OCI-M2 (cell line): ENCODE measurements at regions not wholly inside any gene's neighbourhood (a gene's known extent, or its start where the extent isn't known, plus 50 kb on each side); places are given as distances from the start of the nearest gene placed in this dataset.

Experiments
- DNase-seq: peaks from one replicate; lab custom pipeline; 2025; ENCODE audit not compliant: unreplicated experiment; lab: John Stamatoyannopoulos, UW

DNA sequence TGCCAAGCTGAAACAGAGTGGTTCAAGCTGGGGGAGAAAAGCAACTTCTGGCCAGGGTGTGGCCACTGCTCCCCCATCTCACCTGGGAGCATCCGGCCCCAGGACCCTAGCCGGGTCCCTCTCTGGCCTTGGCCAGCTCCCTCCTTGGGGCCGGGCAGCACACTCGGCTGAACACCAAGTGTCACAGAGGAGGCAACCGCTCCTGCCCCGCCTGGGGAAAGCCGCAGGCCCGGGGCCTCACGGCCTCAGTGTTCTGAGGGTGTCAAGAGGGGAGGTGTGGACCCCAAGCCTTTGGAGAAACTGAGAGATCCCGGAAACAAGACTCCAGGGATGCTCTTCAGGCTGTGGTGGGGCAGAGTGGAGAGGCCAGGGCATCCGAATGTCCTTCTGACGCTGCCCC lies 88.4 kb downstream of the ENGASE start:
- DNase-seq: no peak

DNA sequence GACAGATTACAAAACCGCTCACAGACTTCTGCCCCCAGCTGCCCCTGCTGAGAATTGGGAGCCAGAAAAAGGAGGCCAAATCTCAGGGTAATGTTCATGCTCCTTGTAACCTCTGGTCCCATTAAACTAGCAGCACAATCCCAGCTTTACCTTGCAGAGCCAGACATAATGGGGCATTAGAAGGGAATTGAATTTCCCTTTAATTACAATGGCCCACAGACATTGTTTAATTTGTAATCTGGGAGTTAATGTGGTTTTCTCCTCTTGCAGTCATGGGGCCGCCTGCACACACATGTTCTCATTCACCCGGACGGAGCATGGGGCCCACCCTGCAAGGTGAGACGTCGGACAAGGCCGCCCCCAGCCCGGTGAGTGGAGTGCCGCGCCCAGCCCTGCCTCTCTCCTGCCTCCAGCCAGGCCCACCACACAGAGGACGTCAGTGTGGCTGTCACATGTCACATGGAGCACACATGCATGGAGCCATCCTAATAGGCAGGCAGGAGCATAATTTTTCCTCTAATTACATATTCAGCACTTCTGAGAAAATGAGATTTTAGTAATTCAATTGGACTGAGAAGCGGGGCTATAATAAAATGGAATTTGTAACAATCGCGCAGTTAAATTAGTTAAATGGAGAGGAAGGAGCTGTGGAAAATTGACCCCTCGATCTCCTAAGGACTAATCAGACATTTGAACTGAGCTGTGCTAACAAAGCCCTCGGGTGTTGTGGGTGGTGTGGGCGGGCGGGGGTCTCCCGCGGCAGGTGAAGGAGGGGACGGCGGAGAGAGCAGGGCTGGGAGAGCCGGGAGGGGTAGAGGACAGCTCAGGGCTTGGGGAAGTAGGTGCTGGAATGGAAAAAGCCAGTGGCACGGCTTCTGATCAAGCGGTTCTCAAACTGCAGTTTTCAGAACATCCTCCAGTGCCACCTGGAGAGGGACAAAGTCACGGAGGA lies 87.7 kb downstream of the ENGASE start:
- no peak for DNase-seq

DNA sequence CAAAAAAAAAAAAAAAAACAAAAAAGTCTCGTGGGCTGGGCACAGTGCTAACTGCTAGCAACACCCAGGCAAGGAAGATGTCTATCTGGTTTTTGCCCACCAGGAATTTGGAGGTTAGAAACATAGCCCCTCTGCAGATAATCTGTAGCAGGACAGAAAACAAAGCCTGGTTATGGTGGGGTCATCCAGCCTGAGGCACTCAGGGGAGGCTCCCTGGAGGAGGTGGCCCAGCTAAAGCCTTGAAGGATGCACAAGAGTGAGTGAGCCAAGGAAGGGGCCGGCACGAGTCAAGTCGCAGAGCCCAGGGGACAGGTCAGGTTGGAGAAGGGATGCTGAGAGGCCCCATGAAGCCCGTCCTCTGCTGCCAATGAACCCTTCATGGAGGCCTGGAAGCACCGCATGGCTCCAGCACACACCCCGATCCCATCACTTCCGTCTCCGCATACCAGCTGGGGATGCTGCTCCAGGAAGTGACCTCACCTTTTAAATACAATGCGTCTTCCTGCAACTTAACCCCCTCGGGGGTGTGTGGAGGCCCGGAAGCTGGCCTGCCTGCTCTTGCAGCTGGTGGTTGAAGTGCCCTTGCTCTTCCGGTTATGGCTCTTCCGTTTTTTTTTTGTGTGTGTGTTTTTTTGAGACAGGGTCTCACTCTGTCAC lies 86.5 kb downstream of the ENGASE start:
- DNase-seq: no peak

DNA sequence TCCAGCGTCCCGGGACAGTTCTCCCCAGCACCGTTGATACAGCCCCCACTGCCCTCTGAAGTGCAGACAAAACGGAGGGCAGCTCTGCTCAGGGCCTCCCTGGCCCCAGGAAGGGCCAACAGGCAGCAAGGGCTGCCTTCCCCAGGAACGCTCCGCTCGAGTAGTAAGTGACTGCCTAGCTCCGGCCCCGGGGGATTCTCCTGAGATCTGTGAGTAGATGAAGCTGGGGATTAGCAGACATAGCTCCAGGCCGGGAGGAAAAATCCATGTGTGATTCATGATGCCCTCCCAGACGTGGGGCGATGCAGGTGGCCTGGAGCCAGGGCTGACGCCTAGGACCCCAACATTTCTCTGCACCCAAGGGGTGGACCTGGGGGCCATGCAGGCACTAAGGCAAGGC lies 85.3 kb downstream of the ENGASE start:
- DNase-seq: no peak

DNA sequence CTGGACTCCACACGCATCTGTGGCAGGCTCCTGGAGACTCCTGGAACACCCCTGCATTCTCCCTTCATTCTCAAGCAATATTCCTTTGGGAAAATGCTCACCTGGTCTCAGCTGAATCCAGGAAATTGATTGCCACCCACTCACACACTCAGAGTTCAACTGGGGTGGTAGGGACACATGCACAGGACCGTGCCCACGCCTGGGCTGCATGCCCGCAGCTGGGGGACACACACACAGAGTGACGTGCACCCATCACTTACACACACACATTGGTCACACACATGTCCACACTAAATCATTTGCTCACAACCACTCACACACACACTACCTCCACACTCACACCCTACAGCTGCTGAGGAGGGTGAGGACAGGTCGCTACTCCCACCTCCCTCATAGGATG lies 84.8 kb downstream of the ENGASE start:
- DNase-seq: no peak

DNA sequence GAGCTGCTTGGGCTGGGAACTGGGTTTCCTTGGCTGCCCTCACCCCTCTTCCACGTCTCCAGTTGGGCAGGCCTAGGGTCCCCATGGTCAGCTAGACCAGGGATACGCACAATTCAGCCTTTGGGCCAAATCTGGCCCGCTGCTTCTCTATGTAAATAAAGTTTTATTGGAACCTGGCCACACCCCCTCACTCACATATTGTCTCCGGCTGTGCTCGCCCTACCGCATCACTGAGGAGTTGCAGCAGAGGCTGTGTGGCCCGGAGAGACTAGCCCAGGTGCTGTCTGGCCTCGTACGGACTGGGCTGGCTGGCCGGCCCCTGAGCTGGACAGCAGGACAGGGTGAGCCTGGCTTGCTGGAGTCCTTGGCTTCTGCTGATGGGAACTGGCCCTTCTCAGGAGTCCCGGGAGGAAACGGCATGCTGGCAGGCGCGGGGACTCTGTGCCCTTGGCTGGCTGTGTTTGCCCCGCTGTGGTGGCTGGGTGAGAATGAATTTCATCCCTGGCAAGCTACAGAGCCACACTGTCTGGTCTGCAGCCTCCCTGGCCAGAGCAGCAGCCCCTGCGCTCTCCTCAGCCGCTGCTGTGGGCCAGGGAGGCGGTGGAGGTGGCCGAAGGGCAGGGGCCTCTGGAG lies 82.0 kb downstream of the ENGASE start:
- no peak for DNase-seq

DNA sequence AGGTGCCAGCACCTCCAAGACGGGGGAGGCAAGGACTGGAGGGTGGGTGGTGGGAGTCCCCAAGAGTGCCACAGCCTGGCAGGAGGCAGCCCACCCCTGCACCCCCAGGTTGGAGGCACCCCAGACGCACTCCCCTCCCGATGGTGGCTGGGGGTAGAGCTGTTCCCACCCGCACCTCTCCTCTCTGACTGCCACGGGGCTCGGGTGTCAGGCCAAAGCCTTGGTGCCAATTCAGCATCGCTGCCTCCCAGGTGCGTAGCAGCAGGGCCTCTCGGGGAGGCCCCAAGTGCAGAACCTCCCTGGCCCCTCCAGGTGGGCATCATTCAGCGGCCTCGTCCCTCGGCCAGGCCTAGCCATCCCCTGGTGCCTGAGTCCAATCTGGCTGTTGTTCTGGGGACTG lies 81.1 kb downstream of the ENGASE start:
- DNase-seq: no peak

DNA sequence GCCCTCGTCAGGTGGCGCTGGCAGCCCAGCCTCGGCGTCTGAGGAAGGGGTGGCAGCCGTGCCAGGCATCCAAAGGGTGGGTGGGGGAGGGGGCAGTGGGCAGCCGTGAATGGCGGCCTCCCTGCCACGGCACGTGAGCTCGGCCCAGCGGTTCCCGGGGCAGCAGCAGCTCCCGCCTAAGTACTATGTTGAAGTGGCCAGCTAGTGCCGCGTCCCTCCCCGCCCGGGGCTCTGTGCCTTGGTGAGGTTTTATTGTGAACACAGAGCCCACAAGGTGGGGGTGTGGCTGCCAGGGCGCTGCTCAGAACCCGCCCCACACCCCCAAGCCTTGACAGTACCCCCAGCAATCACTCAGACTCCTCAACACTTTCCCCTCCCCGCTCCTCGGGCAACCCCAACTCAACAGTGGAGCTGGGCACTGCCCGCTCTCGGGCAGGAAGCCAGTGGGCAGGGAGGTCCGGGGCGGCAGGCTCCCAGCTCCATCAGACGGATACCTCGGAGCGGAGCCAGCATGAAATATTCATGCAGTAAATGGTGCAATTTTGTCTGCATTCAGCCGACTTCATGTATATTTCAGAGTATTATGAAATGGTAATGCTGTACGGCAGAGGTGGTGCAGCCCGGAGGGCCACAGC lies 80.4 kb downstream of the ENGASE start:
- DNase-seq: no peak

DNA sequence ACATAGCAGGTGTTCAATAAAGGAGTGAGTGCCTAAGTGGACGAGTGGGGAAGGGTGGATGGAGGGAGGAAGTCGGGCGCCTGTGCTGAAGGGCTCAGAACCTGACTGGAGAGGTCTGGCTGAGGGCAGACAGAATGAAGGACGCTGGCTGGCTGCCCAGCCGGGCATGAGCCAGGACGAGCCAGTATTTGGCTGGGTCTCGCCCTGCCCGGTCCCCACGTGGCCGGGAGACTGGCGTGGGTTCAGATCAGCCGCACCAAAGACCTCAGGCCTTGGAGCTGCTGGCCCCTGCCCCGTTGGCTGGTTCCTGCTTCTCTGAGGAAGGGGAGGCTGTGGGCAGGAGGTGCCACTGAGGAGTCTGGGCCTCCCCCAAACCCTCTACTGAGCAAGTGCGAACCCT lies 79.8 kb downstream of the ENGASE start:
- no peak for DNase-seq

DNA sequence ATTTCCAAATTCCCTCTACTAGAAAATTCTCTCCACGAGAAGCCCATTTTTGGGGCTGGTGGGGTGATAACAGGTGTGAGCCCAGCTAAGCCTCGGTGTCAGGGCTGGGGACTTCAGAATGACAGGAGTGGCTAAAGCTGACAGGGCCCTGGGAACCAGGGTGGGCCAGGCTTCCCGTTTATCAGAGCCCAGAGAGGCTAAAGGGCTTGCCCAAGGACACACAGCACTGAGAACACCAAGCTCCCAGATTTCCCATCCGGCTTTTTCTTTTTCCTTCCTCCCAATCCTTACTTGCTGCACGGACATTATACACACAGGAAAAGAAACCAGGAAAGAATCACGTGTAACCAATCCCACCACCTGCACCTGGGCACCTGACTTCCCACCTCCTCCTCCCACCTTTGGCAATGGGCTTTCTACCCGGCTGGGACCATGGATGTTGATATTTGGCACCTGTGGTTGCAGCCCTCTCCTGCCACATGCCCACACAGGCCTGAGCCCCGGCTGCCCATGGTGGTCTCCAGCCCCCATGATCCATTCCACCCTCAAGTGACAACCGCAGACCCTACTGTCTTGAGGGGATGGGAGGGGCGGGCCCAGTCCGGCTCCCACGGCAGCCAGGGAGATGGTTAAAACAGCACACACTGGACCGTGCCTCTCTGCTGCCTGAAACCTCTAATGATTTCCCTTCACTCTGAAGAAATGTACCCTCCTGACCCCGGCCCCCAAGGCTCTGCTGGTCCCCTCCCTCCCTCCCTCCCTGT lies 78.9 kb downstream of the ENGASE start:
- no peak for DNase-seq

DNA sequence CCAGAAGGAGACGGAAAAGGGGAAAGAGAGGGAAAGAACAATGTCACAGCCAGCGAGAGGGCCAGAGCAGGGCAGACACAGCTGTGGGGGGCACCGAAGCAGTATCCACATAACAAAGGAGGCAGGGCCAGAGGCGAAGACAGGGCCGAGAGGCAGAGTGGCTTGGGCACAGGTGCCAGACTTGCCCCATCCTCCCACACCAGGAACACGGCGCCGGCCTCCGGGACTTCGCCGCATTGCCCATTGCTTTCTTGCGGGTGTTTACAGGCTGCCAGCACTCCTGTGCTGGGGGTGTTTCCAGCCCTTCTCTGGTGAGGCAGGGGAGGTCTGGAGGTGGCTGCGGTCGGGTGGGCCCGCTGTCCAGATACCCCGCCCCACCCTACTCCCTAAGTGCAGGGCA lies 78.0 kb downstream of the ENGASE start:
- no peak for DNase-seq

DNA sequence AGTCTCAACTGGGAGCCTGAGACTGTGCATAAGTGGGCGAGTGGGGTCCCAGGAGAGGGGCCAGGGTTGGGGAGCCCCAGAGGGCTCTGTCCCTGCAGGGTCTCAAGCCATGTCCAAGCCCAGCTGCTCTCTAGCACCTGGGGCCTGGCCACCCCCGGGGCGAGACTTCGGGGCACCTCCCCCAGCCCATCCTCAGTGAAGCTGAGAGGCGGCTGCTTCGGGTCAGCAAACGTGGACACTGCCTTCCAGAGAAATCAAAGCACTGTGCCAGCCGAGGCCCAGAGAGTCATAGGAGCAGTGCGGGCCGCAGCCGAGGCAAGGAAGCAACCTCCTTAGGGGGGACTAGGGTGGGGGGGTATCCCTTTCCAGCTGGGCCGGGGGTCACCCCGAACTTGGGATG lies 77.5 kb downstream of the ENGASE start:
- DNase-seq: no peak

DNA sequence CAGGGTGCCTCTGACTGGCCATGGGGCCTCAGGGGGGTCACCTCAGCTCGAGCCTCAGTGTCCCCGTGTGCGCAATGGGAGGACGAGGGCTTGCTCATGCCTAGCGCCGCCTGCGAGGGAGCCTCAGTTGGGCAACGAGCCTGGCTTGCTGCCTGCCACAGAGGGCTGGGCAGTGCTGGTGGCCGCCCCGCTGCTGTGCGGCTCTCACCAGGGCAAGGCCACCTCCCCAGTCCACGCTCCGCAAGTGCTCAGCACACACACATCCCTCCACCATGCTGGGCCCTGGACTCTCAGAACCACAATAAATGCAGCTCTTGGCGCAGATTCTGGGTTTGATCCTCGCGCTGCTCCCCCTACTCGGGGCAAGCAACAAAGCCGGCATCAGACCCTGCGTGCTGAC lies 76.2 kb downstream of the ENGASE start:
- DNase-seq: no peak

DNA sequence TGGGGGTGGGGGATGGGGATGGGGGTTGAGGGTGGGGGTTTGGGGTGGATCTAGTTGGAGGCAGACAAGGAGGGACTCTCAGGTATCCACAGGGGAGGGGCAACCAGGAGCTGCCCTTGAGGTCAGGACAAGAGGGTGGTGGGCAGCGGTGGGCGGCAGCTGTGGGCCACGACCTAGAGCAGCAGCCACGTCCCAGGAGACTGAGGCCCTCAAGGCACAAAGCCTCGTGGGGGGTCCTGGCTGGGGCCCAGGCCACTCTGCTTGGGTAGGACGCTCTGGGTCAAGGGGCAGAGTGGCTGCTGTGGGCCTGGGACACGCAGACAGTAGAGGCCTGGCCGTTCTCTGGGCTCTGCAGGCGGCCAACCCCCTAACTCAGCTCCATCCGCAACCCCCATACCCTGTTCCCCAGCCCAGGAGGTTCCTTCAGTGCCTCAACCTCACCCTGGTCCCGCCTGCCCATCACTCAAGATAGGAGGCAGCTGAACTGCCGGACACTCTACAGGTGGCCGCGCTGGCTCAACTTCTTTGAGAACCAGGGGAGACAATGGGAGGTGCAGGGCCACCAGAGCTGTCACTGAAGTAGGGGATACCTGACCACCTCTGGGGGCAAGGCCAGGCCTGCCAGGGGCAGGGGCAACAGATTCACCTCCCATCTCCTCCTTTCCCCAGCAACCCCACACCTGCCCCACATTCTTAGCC lies 75.6 kb downstream of the ENGASE start:
- DNase-seq: no peak

DNA sequence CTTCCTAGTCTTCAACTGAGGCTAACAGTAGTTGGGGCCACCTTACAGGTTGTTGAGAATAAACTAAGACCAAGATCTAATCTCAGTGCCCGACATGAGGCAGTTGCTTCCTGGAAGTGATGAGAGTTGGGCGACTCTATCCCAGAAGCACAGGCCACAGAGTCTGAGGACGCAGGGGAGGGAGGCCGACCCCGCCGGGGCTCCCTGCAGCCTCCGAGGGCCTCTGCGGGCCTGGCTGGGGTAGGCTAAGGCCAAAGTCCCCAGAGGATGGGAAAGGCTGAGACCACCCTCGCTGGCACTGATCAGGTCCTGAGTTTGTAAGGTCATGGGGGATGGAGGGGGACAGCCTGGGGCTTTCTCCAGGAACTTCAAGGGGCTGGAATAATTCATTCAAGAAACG lies 74.0 kb downstream of the ENGASE start:
- DNase-seq: no peak

DNA sequence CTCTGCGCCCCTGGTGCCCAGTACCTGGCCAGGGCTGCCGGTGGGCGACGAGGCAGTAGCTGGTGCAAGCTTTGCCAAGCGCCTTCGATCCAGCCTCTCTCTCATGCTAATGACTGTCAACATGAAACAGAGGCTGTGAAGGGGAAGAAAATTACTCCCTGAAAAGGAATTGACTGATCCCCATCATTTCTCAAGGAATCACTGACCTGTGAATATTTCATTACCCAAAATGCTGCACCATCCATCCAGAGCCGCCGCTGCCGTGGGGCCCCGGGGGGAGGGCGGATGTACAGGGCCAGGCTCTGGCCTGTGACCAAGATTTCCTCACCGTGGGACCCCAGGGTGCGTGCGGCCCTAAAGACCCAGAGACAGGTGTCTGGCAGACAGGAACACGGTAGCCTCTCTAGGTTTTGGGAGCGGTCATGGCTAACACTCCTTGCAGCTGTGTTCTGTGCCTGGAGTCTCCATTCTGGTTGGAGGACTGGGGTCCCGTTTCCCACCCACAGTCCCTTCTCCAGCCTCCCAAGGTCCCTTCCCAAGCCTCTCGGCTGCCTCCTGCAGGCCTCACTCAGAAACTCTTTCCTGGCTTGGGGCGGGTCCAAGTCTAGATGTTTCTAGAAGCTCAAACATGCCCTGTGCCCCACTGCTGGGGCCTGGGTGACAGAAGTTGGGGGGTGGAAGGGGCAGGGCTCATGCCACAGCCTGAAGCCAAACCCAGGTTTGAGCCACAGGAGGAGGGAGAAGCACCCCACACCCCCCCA lies 73.3 kb downstream of the ENGASE start:
- DNase-seq: no peak

DNA sequence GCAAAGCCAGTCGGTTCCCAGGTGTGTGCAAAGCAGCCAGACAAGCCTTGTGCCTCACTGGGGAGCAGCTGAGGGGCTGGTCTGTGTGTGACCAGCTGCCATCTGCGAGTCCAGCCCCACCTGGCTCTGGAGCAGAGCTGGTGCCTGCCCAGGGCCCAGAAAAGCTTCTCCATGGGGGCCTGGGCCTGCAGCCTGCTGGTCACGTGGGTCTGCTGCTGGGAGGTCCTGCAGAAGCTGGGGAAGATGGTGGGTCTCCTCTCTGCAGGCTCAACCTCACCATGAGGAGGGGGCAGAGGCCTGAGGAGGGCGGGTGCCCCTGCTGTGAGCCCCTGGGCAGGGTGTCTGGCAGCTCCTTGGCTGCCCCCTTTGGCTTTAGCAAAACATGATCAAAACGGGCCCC lies 71.9 kb downstream of the ENGASE start:
- DNase-seq: no peak

DNA sequence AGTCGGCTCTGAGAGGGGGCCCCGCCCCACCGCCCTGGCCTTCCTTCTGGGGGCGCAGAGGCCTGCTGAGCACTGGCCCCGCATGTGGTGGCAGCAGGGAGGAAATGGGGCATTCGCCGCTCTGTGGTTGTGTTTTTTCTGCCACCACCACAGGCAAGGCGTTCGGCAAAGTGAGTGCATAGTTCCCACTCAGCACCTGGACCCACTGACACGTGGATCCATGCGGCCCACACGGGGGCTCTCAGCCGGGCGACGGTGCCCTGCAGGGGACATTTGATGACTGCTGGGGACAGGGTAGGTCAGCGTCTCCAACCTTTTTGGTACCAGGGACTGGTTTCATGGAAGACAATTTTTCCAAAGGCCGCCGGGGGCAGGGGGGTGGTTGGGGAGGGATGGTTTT lies 70.9 kb downstream of the ENGASE start:
- DNase-seq: no peak

DNA sequence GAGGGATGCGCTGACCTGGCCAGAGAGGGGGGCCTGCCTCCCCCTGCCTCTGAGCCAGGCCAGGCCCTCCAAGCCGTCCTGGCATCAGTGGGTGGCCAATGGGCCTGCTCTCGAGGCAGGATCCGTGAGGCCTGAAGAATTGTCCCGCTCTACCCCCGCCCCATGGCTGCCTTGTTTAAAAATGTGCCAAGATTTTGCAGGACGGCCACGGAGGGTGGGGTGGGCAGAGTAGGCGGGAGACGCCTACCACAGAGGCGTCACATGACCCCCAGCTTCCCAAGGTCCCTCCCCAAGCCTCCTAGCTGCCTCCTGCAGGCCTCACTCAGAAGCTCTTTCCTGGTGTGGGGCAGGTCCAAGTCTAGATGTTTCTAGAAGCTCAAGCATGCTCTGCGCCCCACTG lies 69.5 kb downstream of the ENGASE start:
- DNase-seq: no peak

DNA sequence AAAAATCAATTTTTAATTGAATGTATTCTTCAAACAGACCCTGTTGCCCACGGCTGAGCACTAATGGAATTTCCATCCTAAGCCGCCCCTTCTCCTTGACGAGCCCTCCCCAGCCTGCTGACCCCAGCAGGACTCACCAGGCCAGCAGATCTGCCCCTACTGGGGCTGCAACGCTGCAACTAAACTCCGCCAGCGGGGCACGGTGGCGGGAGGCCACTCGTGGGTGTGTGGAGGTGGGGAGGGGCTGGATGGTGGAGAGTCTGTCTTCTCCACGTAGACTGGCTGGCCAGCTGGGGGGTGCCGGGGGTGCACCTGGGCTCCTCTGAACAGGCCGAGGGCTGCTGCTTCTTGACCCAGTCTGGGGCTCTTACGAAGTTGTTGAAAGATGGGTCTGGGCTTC lies 67.8 kb downstream of the ENGASE start:
- no peak for DNase-seq
